GM23338 (cell line): ENCODE measurements at regions not wholly inside any gene's neighbourhood (a gene's known extent, or its start where the extent isn't known, plus 50 kb on each side); places are given as distances from the start of the nearest gene placed in this dataset.

Source experiments
- CTCF ChIP-seq, 2 experiments: fragments of 200-600 bp in 1 of 2; sonication (generic) in 1 of 2; conservative IDR thresholded peaks; 2 replicates each; pipeline versions ENCODE4 v1.5.1 to v1.6.1; 2016 to 2017; ENCODE audit warnings: antibody characterized with exemption in 2 of 2, low read depth in 2 of 2, mild to moderate bottlenecking in 2 of 2, moderate library complexity in 1 of 2
- EZH2phosphoT487 ChIP-seq: fragments of 200-600 bp; sonication (generic); IDR thresholded peaks from one replicate; pipeline ENCODE4 v1.8.1; 2018; ENCODE audit warnings: antibody characterized with exemption; ENCODE audit not compliant: unreplicated experiment
- TF ChIP-seq, protein P1 (sequence below): IDR thresholded peaks from one replicate; pipeline ENCODE4 v1.6.1; 2018; ENCODE audit warnings: antibody characterized with exemption; ENCODE audit not compliant: unreplicated experiment

GRCh38 chr5:1699394-1699793 lies 100.2 kb downstream of the MRPL36 start:
- TF ChIP-seq CTCF (conservative IDR thresholded peaks at IDR 0.05; ENCODE audit: low read depth in 2 of 2) (no peak), EZH2phosphoT487 (no peak)
- TF ChIP-seq, protein P1, sequence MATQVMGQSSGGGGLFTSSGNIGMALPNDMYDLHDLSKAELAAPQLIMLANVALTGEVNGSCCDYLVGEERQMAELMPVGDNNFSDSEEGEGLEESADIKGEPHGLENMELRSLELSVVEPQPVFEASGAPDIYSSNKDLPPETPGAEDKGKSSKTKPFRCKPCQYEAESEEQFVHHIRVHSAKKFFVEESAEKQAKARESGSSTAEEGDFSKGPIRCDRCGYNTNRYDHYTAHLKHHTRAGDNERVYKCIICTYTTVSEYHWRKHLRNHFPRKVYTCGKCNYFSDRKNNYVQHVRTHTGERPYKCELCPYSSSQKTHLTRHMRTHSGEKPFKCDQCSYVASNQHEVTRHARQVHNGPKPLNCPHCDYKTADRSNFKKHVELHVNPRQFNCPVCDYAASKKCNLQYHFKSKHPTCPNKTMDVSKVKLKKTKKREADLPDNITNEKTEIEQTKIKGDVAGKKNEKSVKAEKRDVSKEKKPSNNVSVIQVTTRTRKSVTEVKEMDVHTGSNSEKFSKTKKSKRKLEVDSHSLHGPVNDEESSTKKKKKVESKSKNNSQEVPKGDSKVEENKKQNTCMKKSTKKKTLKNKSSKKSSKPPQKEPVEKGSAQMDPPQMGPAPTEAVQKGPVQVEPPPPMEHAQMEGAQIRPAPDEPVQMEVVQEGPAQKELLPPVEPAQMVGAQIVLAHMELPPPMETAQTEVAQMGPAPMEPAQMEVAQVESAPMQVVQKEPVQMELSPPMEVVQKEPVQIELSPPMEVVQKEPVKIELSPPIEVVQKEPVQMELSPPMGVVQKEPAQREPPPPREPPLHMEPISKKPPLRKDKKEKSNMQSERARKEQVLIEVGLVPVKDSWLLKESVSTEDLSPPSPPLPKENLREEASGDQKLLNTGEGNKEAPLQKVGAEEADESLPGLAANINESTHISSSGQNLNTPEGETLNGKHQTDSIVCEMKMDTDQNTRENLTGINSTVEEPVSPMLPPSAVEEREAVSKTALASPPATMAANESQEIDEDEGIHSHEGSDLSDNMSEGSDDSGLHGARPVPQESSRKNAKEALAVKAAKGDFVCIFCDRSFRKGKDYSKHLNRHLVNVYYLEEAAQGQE = no peak
